Omental fat pad (tissue), 3 donors: ENCODE measurements at regions not wholly inside any gene's neighbourhood (a gene's known extent, or its start where the extent isn't known, plus 50 kb on each side); places are given as distances from the start of the nearest gene placed in this dataset.
A peak's percentile ranks its signal among the peaks of the same experiment; 100 is the strongest.

ENCODE experiments used
- ATAC-seq: fragments of 150-250 bp; one replicate; pipeline ENCODE4 v1.9.1; 2016; ENCODE audit warnings: mild to moderate bottlenecking, moderate library complexity; ENCODE audit not compliant: low FRiP score
- DNase-seq: peaks from one replicate; pipeline ENCODE4 v3.0.0-alpha.2; 2019; ENCODE audit warnings: low spot score
- CTCF ChIP-seq, 3 donors: fragments of 450-650 bp; IDR thresholded peaks; one replicate each; pipeline ENCODE4 v1.5.1; 2016 to 2017; ENCODE audit warnings: antibody characterized with exemption in 3 of 3, mild to moderate bottlenecking in 3 of 3, moderate library complexity in 2 of 3

DNA sequence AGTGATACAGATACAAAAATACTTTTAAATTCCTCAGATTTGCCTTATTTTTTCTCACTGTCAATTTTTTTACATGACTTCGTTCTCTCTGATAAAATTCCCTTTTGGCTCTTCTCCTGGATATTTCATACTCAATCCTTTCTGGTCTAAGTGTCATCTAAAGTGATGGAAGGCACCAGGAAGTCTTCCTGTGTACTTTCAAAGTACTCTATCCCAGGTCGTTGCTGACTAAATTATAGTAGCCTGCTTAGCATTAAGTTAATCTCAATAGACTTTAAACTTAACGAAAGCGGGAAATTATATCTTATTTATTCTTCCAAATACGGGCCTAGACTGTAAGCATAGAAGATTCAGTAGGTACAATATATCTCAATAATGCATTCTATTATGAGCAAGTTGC lies 67.8 kb downstream of the CASP12 start:
- ATAC-seq: peak; percentile 38
- TF ChIP-seq CTCF (IDR thresholded peaks at IDR 0.05): no peak
- no peak for DNase-seq

DNA sequence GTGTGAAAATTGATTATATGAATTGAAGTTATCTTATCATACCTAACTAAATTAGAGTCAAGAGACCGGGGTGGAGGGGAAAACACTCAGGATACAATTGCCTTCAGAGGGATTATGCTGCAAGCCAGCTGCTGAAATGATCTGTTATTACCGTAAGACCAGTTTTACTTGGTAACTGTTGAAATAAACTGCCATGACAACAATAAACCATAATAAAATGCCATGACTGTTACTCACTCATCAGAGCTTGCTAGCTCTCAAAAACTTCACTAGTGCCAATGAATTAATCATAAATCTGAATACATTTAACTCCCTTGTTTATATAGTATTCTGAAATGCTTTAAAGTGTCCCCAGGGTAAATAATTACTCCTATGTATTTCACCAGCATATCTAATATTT lies 68.2 kb downstream of the CASP12 start:
- no peak for DNase-seq
- TF ChIP-seq CTCF (IDR thresholded peaks at IDR 0.05): no peak
- ATAC-seq: peak; percentile 81

GRCh38 chr11:104826772-104827171 lies 71.5 kb downstream of the CASP12 start:
- no peak for TF ChIP-seq CTCF (IDR thresholded peaks at IDR 0.05)

DNA sequence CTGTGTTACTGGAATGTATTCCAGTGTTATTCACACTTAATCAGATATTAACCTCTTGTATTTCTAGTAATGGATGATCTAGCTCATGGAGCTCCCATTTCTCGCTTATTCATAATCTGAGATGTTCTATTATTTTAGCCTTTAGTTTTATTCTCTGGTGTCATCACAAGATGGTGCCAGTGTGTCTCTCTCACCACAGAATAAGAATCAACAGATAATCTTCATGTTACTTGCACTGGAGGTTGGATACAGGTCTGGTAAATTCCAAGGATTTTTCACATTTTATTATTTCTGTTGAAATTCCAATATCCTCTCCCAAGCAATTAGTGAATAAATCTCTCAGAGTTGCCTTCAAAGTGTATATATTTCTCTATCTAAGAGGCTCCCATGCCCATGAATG lies 74.6 kb downstream of the CASP12 start:
- DNase-seq (no peak), ATAC-seq (no peak)
- no peak for TF ChIP-seq CTCF (IDR thresholded peaks at IDR 0.05)

More at GRCh38 chr11:104826772-104827171, 71.5 kb downstream of the CASP12 start:
- DNase-seq (no peak), ATAC-seq (no peak)

DNA sequence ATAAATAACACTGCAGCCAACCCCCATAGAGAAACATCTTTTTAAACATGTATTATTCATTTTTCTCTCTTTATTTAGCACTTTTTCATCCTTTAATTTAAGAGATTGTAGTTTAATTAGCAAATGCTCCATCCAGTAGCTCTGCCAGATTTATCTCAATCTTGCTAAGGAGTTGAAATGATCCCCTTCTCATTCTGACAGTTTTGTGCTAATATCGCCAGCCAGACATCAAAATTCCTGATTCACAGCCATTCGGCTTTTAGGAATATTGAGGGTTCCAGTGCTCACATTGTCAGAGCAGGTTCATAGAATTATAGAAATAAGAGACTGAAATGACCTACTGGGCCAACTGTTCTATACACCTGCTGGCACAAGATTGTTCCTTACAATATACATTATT lies 77.8 kb downstream of the CASP12 start:
- ATAC-seq (no peak), DNase-seq (no peak)
- TF ChIP-seq CTCF (IDR thresholded peaks at IDR 0.05): no peak

DNA sequence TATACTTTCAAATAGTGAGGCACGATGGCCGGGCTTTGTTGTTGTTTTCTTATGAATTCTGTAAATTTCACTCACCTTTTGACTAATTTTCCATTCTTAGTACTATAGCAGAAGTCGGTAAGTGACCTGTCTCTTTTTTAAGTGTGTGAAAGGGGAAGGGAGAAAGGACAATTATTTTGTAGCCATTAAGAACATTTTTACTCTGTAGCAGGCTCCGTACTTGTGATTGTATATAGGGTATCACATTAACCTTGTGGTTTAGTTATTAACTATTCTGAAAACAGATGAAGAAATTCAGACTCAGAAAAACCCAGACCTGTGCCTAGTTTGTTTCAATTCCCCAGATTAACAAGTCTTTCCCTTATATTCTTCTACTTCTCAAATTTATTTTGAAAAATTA lies 78.7 kb downstream of the CASP12 start:
- ATAC-seq (no peak), DNase-seq (no peak)
- TF ChIP-seq CTCF (IDR thresholded peaks at IDR 0.05): no peak

DNA sequence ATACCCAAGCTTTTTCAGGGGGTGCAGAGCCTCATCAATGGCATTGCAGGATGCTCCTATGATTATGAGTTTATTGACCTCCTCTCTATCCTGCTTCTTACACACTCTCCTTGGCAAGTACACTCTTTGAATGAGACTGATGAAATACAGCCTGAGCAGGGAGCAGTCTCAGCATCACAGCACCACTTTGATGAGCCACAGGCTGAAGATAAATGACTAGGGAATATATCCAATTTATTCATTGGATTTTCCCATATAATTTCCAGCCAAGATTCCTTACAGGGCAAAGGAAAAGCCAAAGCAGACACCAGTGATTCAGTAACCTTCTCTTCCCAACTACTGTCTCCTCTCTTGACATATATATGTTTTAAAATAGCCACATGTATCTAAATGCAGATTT lies 79.2 kb downstream of the CASP12 start:
- no peak for TF ChIP-seq CTCF (IDR thresholded peaks at IDR 0.05)
- DNase-seq (no peak), ATAC-seq (no peak)
